GM12875 (cell line): ENCODE measurements at regions not wholly inside any gene's neighbourhood (a gene's known extent, or its start where the extent isn't known, plus 50 kb on each side); places are given as distances from the start of the nearest gene placed in this dataset.

Experiments
- H3K4me3 ChIP-seq: one replicate; pipeline ENCODE4 v1.5.1; 2011; ENCODE audit warnings: low read depth, low read length, control low read depth
- TF ChIP-seq, protein P1 (sequence below): IDR thresholded peaks from 2 replicates; pipeline ENCODE4 v1.5.1; 2011; ENCODE audit warnings: low read depth, mild to moderate bottlenecking, control low read depth, inconsistent platforms, low read length, moderate library complexity, borderline replicate concordance; ENCODE audit not compliant: insufficient read depth

- no peak overlapping the region for H3K4me3 ChIP-seq
- TF ChIP-seq, protein P1, sequence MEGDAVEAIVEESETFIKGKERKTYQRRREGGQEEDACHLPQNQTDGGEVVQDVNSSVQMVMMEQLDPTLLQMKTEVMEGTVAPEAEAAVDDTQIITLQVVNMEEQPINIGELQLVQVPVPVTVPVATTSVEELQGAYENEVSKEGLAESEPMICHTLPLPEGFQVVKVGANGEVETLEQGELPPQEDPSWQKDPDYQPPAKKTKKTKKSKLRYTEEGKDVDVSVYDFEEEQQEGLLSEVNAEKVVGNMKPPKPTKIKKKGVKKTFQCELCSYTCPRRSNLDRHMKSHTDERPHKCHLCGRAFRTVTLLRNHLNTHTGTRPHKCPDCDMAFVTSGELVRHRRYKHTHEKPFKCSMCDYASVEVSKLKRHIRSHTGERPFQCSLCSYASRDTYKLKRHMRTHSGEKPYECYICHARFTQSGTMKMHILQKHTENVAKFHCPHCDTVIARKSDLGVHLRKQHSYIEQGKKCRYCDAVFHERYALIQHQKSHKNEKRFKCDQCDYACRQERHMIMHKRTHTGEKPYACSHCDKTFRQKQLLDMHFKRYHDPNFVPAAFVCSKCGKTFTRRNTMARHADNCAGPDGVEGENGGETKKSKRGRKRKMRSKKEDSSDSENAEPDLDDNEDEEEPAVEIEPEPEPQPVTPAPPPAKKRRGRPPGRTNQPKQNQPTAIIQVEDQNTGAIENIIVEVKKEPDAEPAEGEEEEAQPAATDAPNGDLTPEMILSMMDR = no peak
These were observed 51.7 kb upstream of the BCL11B start for GRCh38 chr14:99323603-99324185.

- no peak overlapping the region for H3K4me3 ChIP-seq
These were observed 51.0 kb upstream of the BCL11B start for GRCh38 chr14:99322731-99323599.

GRCh38 chr14:99321955-99322730 is 50.1 kb upstream of the BCL11B start:
- no peak overlapping the region for H3K4me3 ChIP-seq
- TF ChIP-seq, protein P1 = no peak

More at GRCh38 chr14:99322731-99323599, 51.0 kb upstream of the BCL11B start:
- TF ChIP-seq, protein P1 = no peak
